GM21390 (cell line): ENCODE measurements at regions not wholly inside any gene's neighbourhood (a gene's known extent, or its start where the extent isn't known, plus 50 kb on each side); places are given as distances from the start of the nearest gene placed in this dataset.
"Not testable (repeated sequence)": the region's sequence is repeated elsewhere in the genome, so short reads cannot be mapped to it uniquely, and the experiment has no call there.

ENCODE experiments used
- ATAC-seq: cut with Tn5 transposase; IDR thresholded peaks from one replicate; pipeline ENCODE4 v1.9.1; 2021; ENCODE audit not compliant: unreplicated experiment

- ATAC-seq = no peak
These were observed 262.1 kb downstream of the BCL11B start for GRCh38 chr14:99009871-99010270.

GRCh38 chr14:99011385-99011784 lies 260.6 kb downstream of the BCL11B start:
- ATAC-seq = no peak

GRCh38 chr14:99012703-99013102 lies 259.3 kb downstream of the BCL11B start:
- ATAC-seq = no peak

- no peak for ATAC-seq
These were observed 256.2 kb downstream of the BCL11B start for GRCh38 chr14:99015833-99016232.

- ATAC-seq = no peak
These were observed 248.6 kb downstream of the BCL11B start for GRCh38 chr14:99023371-99023770.

- no peak for ATAC-seq
These were observed 247.1 kb downstream of the BCL11B start for GRCh38 chr14:99024926-99025325.

GRCh38 chr14:99025418-99025817 lies 246.6 kb downstream of the BCL11B start:
- ATAC-seq = no peak

GRCh38 chr14:99026471-99026870 lies 245.5 kb downstream of the BCL11B start:
- ATAC-seq = no peak

- no peak for ATAC-seq
These were observed 244.0 kb downstream of the BCL11B start for GRCh38 chr14:99028041-99028440.

- ATAC-seq = no peak
These were observed 243.5 kb downstream of the BCL11B start for GRCh38 chr14:99028521-99028920.

- no peak for ATAC-seq
These were observed 242.7 kb downstream of the BCL11B start for GRCh38 chr14:99029145-99029915.

GRCh38 chr14:99029916-99030305 lies 242.1 kb downstream of the BCL11B start:
- no peak for ATAC-seq

- ATAC-seq = no peak
These were observed 241.5 kb downstream of the BCL11B start for GRCh38 chr14:99030454-99030853.

- no peak for ATAC-seq
These were observed 239.2 kb downstream of the BCL11B start for GRCh38 chr14:99032759-99033158.

- no peak for ATAC-seq
These were observed 238.0 kb downstream of the BCL11B start for GRCh38 chr14:99033951-99034350.

GRCh38 chr14:99034711-99035171 lies 237.3 kb downstream of the BCL11B start:
- ATAC-seq = no peak

GRCh38 chr14:99035268-99035667 lies 236.7 kb downstream of the BCL11B start:
- ATAC-seq = no peak

- ATAC-seq = no peak
These were observed 236.0 kb downstream of the BCL11B start for GRCh38 chr14:99035712-99036610.

GRCh38 chr14:99036611-99037293 lies 235.2 kb downstream of the BCL11B start:
- no peak for ATAC-seq

- ATAC-seq = not testable (repeated sequence)
These were observed 234.7 kb downstream of the BCL11B start for GRCh38 chr14:99037326-99037725.

GRCh38 chr14:99037777-99038430 lies 234.1 kb downstream of the BCL11B start:
- ATAC-seq = no peak
